Omental fat pad (tissue), 3 donors: ENCODE measurements at regions not wholly inside any gene's neighbourhood (a gene's known extent, or its start where the extent isn't known, plus 50 kb on each side); places are given as distances from the start of the nearest gene placed in this dataset.

ENCODE experiments used
- ATAC-seq: fragments of 150-250 bp; one replicate; pipeline ENCODE4 v1.9.1; 2016; ENCODE audit warnings: mild to moderate bottlenecking, moderate library complexity; ENCODE audit not compliant: low FRiP score
- DNase-seq: peaks from one replicate; pipeline ENCODE4 v3.0.0-alpha.2; 2019; ENCODE audit warnings: low spot score
- CTCF ChIP-seq, 3 donors: fragments of 450-650 bp; IDR thresholded peaks; one replicate each; pipeline ENCODE4 v1.5.1; 2016 to 2017; ENCODE audit warnings: antibody characterized with exemption in 3 of 3, mild to moderate bottlenecking in 3 of 3, moderate library complexity in 2 of 3

DNA sequence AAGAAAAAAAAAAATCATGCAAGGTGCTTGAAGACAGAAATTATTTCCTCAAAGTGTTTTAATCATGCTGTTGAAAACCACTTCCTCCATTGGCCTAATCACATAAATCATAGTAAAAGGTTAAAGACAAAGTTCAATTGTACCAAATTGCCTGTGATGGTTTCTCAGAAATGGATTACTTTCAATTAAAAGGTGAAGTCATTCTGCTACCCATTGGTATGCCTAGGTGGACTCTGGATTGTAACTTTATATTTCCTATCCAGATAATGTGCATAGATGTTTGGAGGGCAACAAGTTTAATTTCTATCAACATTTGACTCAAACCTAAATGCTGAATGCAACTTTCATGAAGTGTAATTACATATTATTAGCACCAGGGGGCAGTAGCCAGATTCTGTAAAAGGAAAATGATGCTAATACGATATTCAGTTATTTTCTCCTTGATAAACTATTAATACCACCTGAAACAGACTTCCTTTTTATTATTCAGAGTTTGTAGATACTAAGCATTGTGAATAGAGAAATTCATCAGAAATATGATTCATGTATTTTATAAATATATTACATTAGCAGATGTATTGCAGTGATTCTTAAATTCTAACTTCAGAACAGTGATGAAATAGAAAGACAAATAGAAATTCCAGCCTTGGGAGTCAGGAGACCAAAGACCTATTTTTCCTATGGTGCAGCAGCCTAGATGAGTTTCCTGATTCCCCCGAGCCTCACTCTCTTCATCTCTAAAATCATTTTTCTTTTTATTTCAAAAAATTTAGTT, 148.2 kb downstream of the CAAP1 start:
- ATAC-seq (no peak), DNase-seq (no peak)
- no peak for TF ChIP-seq CTCF (IDR thresholded peaks at IDR 0.05)

GRCh38 chr9:26742828-26743476, 149.7 kb downstream of the CAAP1 start:
- TF ChIP-seq CTCF (IDR thresholded peaks at IDR 0.05) = no peak
- DNase-seq (no peak), ATAC-seq (no peak)

DNA sequence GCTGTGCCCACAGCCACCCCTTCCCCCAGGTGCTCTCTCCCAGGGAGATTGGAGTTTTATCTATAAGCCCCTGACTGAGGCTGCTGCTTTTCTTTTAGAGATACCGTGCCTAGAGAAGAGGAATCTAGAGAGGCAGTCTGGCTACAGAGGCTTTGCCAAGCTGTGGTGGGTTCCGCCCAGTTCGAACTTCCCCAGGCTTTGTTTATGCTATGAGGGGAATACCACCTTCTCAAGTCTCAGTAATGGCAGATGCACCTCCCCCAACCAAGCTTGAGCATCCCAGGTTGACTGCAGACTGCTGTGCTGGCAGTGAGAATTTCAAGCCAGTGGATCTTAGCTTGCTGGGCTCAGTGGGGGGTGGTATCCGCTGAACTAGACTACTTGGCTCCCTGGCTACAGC, 157.4 kb downstream of the CAAP1 start:
- ATAC-seq = no peak
- TF ChIP-seq CTCF (IDR thresholded peaks at IDR 0.05) = no peak
- DNase-seq = no peak

DNA sequence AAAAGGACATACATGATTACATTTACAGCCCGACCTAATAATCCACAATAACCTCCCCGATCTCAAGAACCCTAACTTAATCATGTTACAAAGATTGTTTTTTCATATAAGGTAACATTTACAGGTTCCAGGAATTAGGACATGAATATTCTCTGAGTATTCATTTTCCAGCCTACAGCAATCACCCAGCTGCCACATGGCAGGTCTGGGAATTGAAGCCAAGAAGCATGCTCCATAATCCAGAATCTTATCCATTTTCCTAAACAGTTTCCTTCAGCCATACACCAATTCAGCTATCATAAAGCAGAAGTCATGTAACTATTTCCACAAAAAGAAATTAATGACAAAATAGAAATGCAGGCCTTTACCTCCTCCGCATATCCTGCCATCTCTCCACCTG, 163.4 kb downstream of the CAAP1 start:
- TF ChIP-seq CTCF (IDR thresholded peaks at IDR 0.05) = no peak
- ATAC-seq = no peak

DNA sequence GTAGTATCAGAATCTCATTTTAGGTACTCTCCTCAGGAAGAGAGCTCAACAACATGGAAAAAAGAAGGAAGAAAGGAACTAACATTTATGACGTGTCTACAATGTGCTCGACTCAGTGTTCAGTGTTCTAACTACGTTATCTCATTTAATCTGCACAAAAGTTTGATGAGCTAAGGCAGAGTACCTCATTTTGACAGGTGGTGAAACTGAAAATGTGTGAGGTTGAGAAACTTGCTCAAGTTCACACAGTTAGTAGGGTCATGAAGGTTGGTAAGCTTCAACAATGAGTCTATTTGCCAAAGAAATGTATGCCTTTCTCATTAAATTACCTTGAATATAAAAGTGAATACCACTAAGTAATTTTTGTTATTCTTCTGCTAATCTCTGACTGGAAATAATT, 165.1 kb downstream of the CAAP1 start:
- DNase-seq (no peak), ATAC-seq (no peak)
- TF ChIP-seq CTCF (IDR thresholded peaks at IDR 0.05) = no peak

More for the DNA sequence above, 163.4 kb downstream of the CAAP1 start:
- no peak for DNase-seq

GRCh38 chr9:26725573-26725972, 167.0 kb downstream of the CAAP1 start:
- ATAC-seq (no peak), DNase-seq (no peak)
- no peak for TF ChIP-seq CTCF (IDR thresholded peaks at IDR 0.05)

GRCh38 chr9:26723486-26723885, 169.1 kb downstream of the CAAP1 start:
- ATAC-seq = no peak

More at GRCh38 chr9:26723486-26723885, 169.1 kb downstream of the CAAP1 start:
- DNase-seq = no peak
- TF ChIP-seq CTCF (IDR thresholded peaks at IDR 0.05) = no peak
